ENCODE measurements at regions not wholly inside any gene's neighbourhood (a gene's known extent, or its start where the extent isn't known, plus 50 kb on each side); places are given as distances from the start of the nearest gene placed in this dataset.
A peak's percentile ranks its signal among the peaks of the same experiment; 100 is the strongest.

DNA sequence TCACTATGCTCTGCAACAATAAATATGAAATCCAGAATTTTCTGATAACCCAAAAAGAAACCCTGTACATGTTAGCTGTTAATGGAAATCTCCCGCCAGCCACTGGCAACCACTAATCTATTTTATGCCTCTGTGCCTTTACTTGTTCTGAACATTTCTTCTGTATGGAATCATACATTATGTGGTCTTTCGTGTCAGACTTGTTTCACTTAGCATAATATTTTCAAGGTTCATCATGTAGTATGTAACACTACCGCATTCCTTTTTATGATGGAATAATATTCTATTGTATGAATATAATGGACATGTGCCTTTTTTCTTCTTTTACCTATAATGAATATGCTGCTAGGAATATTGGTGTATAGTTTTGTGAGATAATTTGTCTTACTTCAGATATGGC is 1123.3 kb downstream of the EFNB2 start:
- DNase-seq (ENCODE audit: low read depth in 1 of 2, low spot score in 1 of 2) = no peak

DNA sequence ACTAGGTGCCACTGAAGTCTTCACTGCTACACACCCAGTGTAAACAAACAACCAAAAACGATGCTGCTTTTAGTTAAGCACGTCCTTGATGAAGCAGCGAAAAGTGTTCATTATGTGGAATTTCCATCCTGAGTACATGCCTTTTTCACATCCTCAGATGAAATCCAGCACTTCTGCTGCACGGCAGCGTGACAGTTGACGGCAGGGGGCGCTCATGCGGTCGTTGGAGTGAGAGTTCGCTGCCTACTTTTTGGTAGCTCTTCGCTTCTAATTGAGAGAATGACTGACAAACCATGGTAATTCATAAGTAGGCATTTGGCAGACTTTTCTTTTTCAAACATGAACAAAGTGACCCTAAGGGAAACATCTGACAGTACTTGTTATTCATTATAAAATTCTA is 1124.9 kb downstream of the EFNB2 start:
- peak in 1 of 2 donors; percentile 6 for DNase-seq (ENCODE audit: low read depth in 1 of 2, low spot score in 1 of 2)

DNA sequence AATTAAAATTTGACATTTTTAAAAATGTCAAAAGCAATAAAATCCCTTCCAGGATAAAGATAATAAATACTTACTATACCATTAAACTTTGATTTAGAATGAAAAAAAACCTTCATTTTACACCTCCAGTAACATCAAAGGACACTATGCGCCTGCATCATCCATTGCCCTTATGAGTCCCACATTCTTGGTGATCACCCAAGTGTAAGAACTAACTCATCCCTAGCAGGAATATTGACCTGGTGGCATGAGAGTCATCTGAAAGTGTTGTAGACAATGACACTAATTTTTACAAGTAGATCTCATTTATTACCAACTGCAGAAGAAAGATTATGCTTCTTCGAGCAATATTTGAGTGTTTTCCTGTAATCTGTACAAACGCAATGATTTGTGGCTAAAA is 1128.9 kb downstream of the EFNB2 start:
- DNase-seq (ENCODE audit: low read depth in 1 of 2, low spot score in 1 of 2) = no peak

DNA sequence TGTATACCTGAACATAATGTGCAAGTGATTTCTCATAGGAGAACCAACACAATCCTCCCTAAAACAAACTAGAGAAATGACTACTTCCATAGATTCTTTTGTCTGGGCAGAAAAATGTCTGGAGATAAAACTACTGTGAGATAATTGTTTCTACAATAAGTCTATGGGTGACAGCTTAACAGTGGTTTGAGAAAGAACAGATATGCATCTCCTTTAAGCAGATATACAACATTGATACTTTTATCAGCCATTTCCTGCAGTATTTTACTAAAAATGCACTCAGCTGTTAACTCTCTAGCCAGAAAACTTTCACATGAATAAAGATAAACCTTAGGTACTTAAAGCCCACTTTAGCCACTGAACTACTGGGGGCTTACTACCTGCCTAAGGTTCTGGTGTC is 1132.4 kb downstream of the EFNB2 start:
- DNase-seq (ENCODE audit: low read depth in 1 of 2, low spot score in 1 of 2) = no peak

DNA sequence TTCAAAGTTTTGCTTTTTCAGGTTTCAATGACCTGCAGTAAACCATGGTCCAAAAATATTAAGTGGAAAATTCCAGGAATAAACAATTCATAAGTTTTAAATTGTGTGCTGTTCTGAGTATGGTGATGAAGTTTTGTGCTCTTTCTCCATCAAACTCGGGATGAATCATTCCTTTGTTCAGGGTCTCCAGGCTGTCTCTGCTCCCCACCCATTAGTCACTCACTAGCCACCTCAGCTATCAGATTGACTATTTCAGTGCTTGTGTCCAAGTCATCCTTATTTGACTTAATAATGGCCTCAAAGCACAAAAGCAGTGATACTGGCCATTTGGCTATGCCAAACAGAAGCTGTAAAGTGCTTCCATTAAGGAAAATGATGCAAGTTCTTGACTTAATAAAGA is 1140.4 kb downstream of the EFNB2 start:
- DNase-seq (ENCODE audit: low read depth in 1 of 2, low spot score in 1 of 2) = no peak

DNA sequence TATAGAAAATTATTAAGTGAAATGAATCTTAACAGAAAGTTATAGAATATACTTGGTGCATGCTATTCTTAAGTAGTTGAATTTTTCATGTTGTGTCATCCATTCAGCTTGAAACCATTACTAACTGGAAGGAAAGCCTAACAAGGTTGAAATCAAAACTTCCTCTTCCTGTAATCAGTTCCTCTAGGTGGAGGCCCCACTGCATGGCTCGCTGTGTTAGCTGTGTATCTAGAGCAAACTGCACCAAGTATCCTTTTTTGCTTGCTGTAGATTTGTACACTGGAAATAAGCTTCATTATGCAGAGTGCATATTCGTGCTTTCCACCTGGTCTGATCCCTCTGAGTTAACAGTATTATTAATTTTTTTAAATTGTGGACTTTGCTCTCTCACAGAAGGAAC is 1146.1 kb downstream of the EFNB2 start:
- DNase-seq (ENCODE audit: low read depth in 1 of 2, low spot score in 1 of 2) = no peak

DNA sequence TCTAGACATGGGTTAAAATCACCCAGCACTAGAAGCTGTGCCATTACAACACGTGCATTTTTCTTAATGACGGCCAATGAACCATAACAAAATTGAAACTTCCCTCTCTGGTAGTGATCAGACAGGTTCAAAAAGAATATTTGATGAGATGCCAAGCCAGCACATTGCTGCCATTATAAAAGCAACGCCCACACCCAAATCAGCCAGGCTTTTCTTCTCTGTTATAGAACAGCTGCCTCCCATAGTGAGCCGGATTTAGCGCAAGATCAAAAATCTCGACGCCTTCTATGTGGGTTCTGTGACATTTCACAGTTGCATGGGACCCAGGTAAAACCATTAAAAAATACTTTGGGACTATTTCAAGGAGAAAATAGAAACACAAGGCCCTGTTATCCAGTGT is 1158.0 kb downstream of the EFNB2 start:
- no peak for DNase-seq (ENCODE audit: low read depth in 1 of 2, low spot score in 1 of 2)

DNA sequence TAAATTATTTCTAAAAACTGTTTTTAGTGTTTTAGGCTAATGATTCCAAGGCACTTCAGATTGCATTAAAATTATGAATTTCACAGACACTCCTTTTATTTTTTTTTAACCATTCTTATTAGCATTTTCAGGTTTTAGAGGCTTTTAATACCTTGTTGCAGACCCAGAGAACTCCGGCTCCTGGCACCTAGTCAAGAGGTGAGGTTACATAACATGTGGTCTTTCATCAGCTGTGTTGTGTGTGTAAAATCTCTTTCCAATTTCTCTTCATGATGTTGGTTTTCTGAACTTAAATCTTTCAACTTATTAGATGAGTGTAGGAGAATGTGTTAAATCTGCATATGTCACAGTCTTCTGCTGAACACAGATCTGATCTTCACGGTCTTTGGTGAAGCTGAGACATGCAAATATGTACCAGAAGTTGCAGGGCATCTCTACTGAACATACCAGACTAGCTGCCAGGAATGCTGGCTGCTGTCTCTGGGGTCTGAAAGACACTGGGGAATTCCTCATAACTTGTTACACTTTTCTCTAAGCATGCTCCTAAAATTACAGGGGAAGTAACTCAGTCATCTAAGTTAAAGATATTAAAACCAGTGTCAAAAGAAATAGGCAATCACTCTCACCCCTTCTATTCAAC is 1165.3 kb downstream of the EFNB2 start:
- no peak for DNase-seq (ENCODE audit: low read depth in 1 of 2, low spot score in 1 of 2)

DNA sequence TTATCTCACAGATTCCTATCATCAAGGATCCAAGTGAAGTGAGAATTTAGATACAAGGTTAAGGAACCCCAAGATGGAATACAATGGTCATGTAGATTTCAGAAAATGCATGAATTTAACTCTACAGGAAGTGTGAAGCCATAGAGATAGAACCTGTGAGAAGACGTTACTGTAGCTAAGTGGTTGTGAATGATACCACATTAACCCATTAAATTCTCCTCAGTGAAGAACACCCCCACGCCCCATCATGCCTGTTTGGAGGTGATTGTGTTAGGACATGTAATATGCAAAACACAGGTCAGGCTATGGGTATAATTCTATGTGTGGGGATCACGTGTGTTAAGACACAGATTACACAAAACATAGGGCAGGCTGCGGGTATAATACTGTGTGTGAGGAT is 1166.7 kb downstream of the EFNB2 start:
- DNase-seq (ENCODE audit: low read depth in 1 of 2, low spot score in 1 of 2) = no peak

DNA sequence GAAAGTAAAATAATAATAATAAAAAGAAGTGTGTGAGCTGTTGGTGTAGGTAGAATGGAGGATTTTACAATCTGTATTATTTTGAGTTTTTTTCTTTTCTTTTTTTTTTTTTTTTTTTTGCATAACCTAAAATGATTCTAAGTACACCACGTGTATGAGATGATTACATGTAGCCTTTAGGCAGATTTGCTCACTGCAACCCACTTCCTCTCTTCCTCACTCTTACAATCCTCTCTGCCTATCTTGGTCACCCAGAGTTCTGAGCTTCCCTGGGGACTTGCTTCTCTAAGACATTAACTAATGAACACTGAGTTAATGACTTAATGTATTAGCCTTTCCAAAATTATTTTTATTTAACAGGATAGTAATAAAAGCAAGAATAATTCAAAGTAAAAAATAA is 1169.6 kb downstream of the EFNB2 start:
- no peak for DNase-seq (ENCODE audit: low read depth in 1 of 2, low spot score in 1 of 2)

DNA sequence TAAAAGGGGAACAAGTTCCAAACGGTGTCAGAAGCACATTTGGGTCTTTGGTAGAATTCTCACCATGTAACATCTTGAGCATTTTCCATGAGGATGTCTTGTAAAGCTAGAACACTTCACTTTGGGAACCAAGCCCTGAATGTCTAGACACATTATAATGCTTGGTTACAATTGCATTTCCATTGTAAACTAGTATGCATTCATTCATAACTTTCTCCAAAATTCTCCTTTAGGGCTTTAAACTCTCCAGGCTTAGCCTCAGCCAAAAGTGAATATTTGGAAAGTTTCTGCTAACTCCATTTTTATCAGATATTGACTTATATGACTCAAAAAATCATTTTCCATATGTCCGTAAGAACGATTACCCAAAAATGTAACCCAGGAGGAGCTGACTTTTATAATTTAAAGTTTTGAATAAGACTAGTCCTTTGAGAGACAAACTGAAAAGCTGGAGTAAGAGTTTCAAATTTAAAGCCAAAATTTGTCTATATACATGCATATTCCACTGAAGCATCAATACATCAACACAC is 1170.4 kb downstream of the EFNB2 start:
- DNase-seq (ENCODE audit: low read depth in 1 of 2, low spot score in 1 of 2) = no peak

DNA sequence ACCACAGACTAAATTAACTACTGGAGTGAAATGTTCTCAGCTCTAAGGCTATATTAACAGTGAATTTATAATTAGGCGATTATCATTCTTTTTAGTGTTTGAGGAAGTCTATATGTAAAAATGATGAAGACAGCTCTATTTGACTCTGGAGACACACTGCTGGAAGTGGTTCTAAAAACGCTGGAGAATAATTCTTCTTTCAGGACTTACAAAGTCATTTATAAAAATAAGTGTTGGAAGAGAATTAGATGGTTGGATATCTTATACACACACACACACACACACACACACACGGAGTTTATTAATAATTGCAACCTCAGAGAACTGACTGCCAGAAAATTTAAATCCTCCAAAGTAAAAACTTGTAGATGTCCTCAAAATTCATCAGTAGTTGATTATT is 1171.3 kb downstream of the EFNB2 start:
- DNase-seq (ENCODE audit: low read depth in 1 of 2, low spot score in 1 of 2) = no peak

DNA sequence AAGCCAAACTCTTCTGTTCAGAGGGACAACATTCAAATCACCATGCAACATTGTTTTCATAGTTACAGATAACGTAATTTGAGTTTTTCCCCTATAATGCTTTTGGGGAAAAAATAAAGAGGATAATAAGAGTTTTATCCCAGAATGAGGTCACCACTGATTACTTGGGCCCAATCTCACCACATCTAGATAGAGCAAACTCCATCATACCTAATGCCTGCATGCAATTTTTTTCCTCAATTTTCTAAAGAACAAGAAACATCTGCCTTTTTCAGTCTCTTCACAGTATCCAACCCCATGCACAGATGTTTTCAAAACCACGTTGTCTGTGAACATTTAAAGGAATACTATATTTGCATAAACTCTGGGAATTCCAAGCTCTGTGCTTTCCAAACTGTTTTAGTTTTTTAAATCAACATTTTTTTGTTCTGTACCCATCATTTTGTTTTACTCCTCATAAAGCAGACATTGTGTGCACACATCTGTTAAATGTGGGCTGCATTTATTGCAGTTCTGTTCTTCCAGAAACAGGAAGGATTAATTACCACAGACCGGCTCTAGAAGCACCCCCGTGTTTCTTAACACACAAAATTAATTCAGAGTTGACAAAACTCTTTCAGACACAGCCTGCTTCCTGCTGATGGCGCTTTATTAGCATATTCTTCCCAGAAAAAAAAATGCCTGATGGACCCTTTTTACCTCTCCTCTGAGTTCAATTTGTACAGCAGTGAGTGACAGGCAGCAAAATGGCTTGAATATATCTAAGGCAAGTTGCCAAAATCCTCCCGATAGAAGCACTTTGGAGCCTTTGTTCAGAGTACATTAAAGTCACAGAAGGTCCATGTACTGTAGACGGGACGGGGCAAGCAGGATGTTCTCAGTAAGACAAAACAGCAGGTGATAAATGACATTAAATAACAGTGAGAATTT is 1171.9 kb downstream of the EFNB2 start:
- DNase-seq (ENCODE audit: low read depth in 1 of 2, low spot score in 1 of 2) = no peak

DNA sequence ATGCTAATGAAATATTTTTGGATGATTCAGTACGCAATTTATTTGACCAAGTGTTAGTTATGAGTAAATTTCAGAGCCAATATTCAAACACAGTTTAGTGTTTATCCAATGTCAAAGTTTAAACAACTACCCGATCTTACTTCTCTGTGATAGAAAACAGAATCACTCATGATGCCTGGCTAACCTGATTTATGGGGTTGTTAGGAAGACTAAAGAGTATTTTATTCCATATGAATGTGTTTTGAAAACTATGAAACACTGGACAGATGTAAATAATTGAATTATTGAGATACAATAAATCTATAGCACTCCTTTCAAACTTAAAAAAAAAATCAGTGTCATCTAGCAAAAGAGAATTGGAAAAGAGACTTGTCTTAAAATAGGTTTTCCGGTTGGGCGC is 1181.8 kb downstream of the EFNB2 start:
- no peak for DNase-seq (ENCODE audit: low read depth in 1 of 2, low spot score in 1 of 2)

DNA sequence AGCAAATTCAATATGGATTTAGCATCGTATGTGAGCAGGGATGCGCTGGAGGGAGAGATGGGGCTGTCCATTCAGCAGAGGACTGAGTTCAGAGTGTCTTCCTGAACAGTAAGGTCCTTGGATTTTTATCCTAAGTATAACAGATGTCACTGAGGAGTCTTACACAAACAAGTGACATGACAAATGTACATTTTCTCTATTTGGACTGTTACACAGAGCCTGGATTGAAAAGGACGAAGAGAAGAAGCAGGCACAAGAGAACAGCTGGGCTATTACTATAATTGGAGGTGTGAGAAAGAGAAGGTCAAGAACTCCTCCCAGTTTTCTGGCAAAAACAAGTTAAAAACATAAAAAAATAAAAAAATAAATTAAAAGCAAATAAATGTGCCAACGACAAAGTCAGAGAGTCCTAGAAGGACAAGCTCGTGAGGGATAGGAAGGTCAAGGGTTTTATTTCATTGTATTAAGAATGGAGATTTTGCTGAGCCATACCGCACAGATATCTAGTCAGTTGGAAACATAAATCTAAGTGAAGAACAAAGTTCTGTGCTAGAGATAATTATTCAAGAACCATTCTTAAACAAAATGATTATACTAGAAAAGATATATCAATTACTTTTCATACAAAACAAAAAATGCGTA is 1186.3 kb downstream of the EFNB2 start:
- no peak for DNase-seq (ENCODE audit: low read depth in 1 of 2, low spot score in 1 of 2)

DNA sequence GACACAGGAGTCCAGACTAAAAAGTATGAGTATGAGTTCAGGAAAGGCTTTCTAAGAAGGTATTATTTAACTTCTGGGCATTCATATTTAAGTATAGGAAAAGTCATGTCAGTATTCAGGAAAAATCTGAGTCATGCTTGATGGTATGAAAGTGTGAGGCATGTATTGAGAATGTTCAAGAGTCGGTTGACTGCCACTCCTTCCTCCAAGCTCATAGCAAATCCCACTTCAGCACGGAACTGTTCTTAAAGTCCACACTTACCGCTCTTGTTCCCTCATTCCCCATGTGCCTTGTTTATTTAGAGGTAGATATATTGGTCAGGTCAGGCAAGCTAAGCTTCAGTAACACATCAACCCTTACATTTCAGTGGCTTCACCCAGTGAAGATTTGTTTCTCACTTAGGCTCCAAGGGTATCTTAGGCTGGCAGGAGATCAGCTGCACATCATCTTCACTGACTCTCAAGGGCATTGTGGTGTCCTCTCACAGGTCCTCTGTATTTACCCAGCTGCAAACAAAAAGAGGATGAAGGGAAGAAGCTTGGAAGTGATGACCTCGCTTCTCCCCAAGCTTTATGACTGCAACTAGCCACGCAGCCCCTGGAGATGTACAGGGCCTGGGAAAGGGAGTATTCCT is 1189.2 kb downstream of the EFNB2 start:
- DNase-seq (ENCODE audit: low read depth in 1 of 2, low spot score in 1 of 2) = no peak

DNA sequence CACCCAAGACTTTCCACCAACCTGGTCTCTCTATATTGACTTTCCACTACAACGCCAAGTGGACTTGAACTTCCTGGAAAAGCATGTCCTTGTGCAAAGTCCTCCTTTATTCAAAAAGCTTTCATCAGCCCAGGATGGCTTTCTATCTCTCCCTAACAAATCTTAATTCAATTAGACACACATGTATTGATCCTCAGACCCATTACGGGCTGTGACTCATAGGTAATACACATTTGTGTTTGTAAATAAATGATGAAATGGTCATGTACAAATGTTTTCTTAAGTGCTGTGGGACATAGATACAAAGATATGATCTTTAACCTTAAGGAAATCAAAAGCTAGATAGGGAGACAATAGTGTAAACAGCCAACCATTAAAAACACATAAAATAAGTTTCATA is 1189.7 kb downstream of the EFNB2 start:
- no peak for DNase-seq (ENCODE audit: low read depth in 1 of 2, low spot score in 1 of 2)

DNA sequence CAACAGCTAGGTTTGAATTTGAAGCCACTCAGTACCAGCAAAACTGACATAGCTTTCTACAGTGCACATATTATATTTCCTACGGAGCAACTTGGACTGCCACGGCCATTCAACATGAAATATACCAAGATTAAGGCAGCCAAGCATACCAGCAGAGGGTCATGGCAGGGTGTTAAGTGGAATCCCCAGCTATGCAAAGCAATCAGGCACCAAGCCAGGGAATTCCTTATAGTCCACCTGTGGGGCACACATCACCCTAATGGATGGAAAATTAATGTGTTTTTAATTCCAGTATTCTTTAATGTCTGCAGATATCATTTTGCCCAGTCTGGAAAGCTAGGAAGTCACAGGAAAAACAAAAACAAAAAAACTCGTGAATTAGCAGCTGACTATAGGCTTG is 1190.3 kb downstream of the EFNB2 start:
- no peak for DNase-seq (ENCODE audit: low read depth in 1 of 2, low spot score in 1 of 2)

DNA sequence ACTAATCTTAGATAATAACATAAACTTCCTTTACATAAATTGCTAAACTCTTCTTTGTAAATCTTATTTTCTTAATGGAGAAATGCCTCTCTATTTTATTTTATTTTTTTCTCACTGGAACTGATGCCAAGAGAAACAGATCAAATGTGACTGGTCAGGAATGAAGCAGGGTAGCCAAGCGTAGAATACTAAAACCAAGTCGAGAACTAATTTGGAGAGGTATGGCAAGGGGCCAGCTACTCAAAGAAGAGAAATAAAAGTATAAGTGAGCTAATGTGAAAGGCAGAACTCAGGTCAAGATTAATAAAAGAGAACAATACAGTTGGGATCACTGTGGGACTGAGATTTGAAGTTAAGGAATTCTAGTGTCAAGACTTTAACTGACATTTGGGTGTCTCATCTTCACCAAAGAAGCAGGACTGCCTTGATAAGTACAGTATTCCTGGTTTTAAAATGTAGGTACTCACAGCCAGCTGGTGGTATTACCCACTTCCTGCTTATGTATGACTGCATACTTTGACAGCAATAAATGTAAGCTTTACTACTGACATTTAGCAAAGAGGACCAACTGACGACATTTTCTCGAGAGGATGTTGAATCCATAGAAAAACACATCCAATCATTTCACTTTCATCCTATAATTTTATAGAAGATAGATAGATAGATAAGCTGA is 1192.2 kb downstream of the EFNB2 start:
- DNase-seq (ENCODE audit: low read depth in 1 of 2, low spot score in 1 of 2) = no peak

DNA sequence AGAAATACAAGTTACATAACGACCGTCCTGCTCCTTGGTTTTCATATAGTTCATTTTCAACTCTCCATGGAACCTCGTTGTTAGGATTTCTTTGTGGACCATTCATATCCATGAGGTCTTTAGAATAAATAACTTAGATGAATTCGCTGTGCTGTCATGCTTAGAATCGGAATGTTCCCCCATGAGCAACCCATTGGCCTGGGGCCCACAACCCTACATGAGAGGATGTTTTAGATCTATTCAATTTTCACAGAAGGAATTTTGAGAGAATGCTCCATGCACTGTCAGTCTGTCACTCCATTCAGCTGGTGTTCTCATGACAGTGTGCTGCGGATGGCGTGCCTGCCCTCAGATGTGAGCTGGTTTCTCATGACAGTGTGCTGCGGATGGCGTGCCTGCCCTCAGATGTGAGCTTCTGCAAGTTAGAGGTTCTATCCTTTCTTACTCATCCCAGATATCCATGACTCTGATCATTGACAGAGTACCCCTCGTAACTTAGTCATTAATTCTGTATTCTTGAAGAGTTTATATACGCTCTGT is 1193.1 kb downstream of the EFNB2 start:
- DNase-seq (ENCODE audit: low read depth in 1 of 2, low spot score in 1 of 2) = no peak

DNA sequence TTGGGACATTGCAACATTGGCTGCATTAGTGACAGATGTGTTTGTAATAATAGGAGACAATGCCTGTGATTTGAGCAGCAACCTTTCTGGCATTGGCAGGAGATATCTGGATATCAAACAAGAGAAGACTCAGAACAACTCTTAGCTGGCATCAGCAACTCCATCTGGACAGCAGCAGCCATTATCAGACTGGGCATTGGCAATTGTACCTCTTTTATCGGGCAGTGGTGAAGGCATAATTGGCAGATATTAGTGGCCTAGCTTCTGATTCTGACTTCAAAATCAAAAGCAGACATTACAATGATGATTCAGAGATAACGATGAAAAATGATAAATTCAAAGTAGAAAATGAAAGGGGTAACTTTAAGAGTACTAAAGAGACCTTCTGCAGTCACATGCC is 1193.7 kb downstream of the EFNB2 start:
- DNase-seq (ENCODE audit: low read depth in 1 of 2, low spot score in 1 of 2) = no peak
